ENCODE measurements at regions not wholly inside any gene's neighbourhood (a gene's known extent, or its start where the extent isn't known, plus 50 kb on each side); places are given as distances from the start of the nearest gene placed in this dataset.

GRCh38 chr2:21821672-21822227 lies 698.0 kb downstream of the TDRD15 start:
- intact Hi-C loops (cut with micrococcal nuclease; ENCODE audit: unreplicated experiment), result no loop called here
- POLR2A ChIA-PET, result no interaction called here
- TF ChIP-seq CTCF (IDR thresholded peaks at IDR 0.05) (no peak), SIN3A (IDR thresholded peaks at IDR 0.05; ENCODE audit: borderline replicate concordance, insufficient read depth, low read depth, low read length) (no peak), REST (IDR thresholded peaks at IDR 0.05; ENCODE audit: insufficient read depth in 1 of 2, low read depth in 2 of 2, low read length in 1 of 2) (no peak), POLR2AphosphoS5 (IDR thresholded peaks at IDR 0.05; ENCODE audit: low read depth, low read length) (no peak), TCF7L2 (IDR thresholded peaks at IDR 0.05; ENCODE audit: low read depth, low read length) (no peak)

GRCh38 chr2:21822505-21822904 lies 698.7 kb downstream of the TDRD15 start:
- ATAC-seq (no peak), DNase-seq (ENCODE audit: low read depth, low spot score) (no peak)
- intact Hi-C loops (cut with micrococcal nuclease; ENCODE audit: unreplicated experiment), result no loop called here
- H3K27me3 ChIP-seq (ENCODE audit: control insufficient read depth, insufficient read depth, low read length), result no peaks in the 10 kb centered on the region
- peaks cover 2% of the 10 kb centered on the region; the same call in 1 of the 2 replicates for H3K9me3 ChIP-seq (ENCODE audit: control insufficient read depth, insufficient read depth, low read depth, low read length)
- TF ChIP-seq REST (IDR thresholded peaks at IDR 0.05; ENCODE audit: insufficient read depth in 1 of 2, low read depth in 2 of 2, low read length in 1 of 2), result no peak
- TF ChIP-seq SIN3A (IDR thresholded peaks at IDR 0.05; ENCODE audit: borderline replicate concordance, insufficient read depth, low read depth, low read length), result no peak
- no peak for TF ChIP-seq CTCF (IDR thresholded peaks at IDR 0.05)
- no peak for TF ChIP-seq TCF7L2 (IDR thresholded peaks at IDR 0.05; ENCODE audit: low read depth, low read length)
- no peak for TF ChIP-seq POLR2AphosphoS5 (IDR thresholded peaks at IDR 0.05; ENCODE audit: low read depth, low read length)
- ChIA-PET CTCF (no interaction called here), POLR2A (no interaction called here)
- no peak overlapping the region for H3K4me3 ChIP-seq (ENCODE audit: low read depth in 2 of 2, low read length in 2 of 2)
- no peak overlapping the region for H3K27ac ChIP-seq (ENCODE audit: low read length)
- H3K36me3 ChIP-seq (ENCODE audit: control insufficient read depth, insufficient read depth, low read length), result no peaks in the 10 kb centered on the region
- no TSS peak for BruUV-seq (replicated peaks)
- no peaks in the 10 kb centered on the region for H3K4me1 ChIP-seq (ENCODE audit: control insufficient read depth, insufficient read depth, low read length)
- in situ Hi-C loops (cut with HindIII; ENCODE audit: low pct_unique_long_range_greater_than_20kb, low sequenced_read_pairs), result no loop called here

More at GRCh38 chr2:21821672-21822227, 698.0 kb downstream of the TDRD15 start:
- Histone ChIP-seq H3K27me3 (ENCODE audit: control insufficient read depth, insufficient read depth, low read length) (no peaks in the 10 kb centered on the region), H3K4me3 (ENCODE audit: low read depth in 2 of 2, low read length in 2 of 2) (no peak overlapping the region), H3K36me3 (ENCODE audit: control insufficient read depth, insufficient read depth, low read length) (no peaks in the 10 kb centered on the region), H3K9me3 (ENCODE audit: control insufficient read depth, insufficient read depth, low read depth, low read length) (no peaks in the 10 kb centered on the region), H3K27ac (ENCODE audit: low read length) (no peak overlapping the region), H3K4me1 (ENCODE audit: control insufficient read depth, insufficient read depth, low read length) (no peaks in the 10 kb centered on the region)
- in situ Hi-C loops (cut with HindIII; ENCODE audit: low pct_unique_long_range_greater_than_20kb, low sequenced_read_pairs), result no loop called here
- BruUV-seq (replicated peaks), result no TSS peak
- ATAC-seq, result no peak
- DNase-seq (ENCODE audit: low read depth, low spot score), result no peak
- CTCF ChIA-PET, result no interaction called here

Data from Panc1 (cell line).